ENCODE measurements at regions not wholly inside any gene's neighbourhood (a gene's known extent, or its start where the extent isn't known, plus 50 kb on each side); places are given as distances from the start of the nearest gene placed in this dataset.

DNA sequence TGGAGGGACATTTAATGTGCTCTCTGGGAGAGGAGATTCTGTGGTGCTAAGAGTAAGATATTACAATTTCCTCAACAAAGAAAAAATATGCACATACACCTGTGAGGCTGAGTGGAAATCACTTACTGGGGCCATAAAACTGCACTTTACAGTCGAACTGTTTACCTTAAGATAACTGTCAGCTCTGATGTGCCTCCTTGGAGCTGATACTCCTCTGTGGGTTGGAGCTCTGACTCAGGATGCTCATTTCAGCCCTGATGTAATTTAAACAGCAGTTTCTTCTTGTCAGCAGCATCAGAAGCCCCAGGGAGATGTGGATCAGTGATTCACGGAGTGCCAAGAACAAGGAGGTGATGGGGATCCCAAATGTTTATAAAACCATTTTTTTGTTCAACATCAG lies 241.9 kb upstream of the SFRP2 start:
- TF ChIP-seq EGR1 (IDR thresholded peaks at IDR 0.05; ENCODE audit: borderline replicate concordance in 1 of 2, low read depth in 2 of 2, low read length in 2 of 2) (no peak), CHD1 (IDR thresholded peaks at IDR 0.05; ENCODE audit: low read depth, low read length) (no peak), EZH2 (IDR thresholded peaks at IDR 0.05; ENCODE audit: borderline replicate concordance, control insufficient read depth, low read depth, low read length) (no peak), TBL1XR1 (IDR thresholded peaks at IDR 0.05; ENCODE audit: low read depth, low read length) (no peak), ZNF622 (IDR thresholded peaks at IDR 0.05) (no peak), SMAD1 (IDR thresholded peaks at IDR 0.05; ENCODE audit: low read depth, partially characterized antibody) (no peak), NR2C2 (IDR thresholded peaks at IDR 0.05; ENCODE audit: borderline replicate concordance, control insufficient read depth, insufficient read length, low read depth) (no peak), YY1 (IDR thresholded peaks at IDR 0.05; ENCODE audit: low read depth, low read length) (no peak), SIN3A (IDR thresholded peaks at IDR 0.05; ENCODE audit: low read depth, low read length) (no peak), CEBPB (IDR thresholded peaks at IDR 0.05; ENCODE audit: borderline replicate concordance in 1 of 2, low read depth in 2 of 2, low read length in 2 of 2) (no peak)
- Histone ChIP-seq H2AFZ (ENCODE audit: control insufficient read depth, low read depth, low read length) (no peak overlapping the region), H3K4me2 (ENCODE audit: control insufficient read depth, insufficient read depth) (no peak overlapping the region), H3K9me3 (replicated peaks; ENCODE audit: control insufficient read depth, insufficient read depth, low read length) (no peaks in the 10 kb centered on the region), H3K27ac (ENCODE audit: control insufficient read depth, insufficient read depth) (no peak overlapping the region), H3K4me1 (ENCODE audit: control insufficient read depth, insufficient read depth, low read length) (no peaks in the 10 kb centered on the region), H3K79me2 (ENCODE audit: control insufficient read depth, insufficient read depth, low read length) (no peaks in the 10 kb centered on the region), H3K36me3 (ENCODE audit: control insufficient read depth in 2 of 2, insufficient read depth in 2 of 2, low read length in 1 of 2) (no peaks in the 10 kb centered on the region), H3K4me3 (no peak overlapping the region), H3K9ac (ENCODE audit: control insufficient read depth, insufficient read depth, low read length) (no peak overlapping the region), H4K20me1 (ENCODE audit: control insufficient read depth, insufficient read depth) (no peaks in the 10 kb centered on the region), H3K27me3 (replicated peaks in 1 of 2; ENCODE audit: control insufficient read depth in 2 of 2, insufficient read depth in 2 of 2, low read length in 1 of 2) (no peaks in the 10 kb centered on the region)
- in situ Hi-C loops (cut with MboI) (no loop called here), intact Hi-C loops (cut with micrococcal nuclease; ENCODE audit: unreplicated experiment) (no loop called here)
- ChIA-PET POLR2A (no interaction called here), RAD21 (ENCODE audit: unreplicated experiment) (no interaction called here), CTCF (interaction anchor here (0.7 kb wide), 1 partner anchor 14 kb away, joined by 3 read pairs; no protein-coding TSS in a partner anchor), SMC1A (ENCODE audit: uncharacterized antibody, unreplicated experiment) (no interaction called here)
- ATAC-seq (no peak), DNase-seq (ENCODE audit: low read depth, low spot score) (no peak), FAIRE-seq (no peak)
- no TSS peak for BruUV-seq (replicated peaks)
- 4% methylated on average over 2 of the region's 2 CpGs for WGBS (ENCODE audit: insufficient coverage, insufficient replicate concordance, low lambda C conversion rate, missing lambda C conversion rate)

DNA sequence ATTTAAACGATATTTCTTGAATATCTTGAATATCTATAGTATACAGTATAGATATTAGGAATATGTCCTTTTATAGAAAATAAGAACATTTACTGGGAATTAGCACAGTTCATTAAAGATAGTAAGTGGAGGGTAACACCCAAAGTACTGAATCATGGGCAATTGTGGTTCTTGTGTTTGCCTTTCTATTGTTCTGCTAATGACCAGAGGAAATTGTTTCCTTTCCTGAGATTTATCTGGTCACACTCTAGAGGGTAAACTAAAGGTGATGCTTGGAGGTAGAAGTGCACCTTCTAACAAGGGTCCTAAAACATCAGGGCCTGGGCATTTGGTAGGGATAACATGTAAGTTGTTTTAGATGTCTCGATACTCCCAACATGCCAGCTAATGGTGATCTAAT lies 241.3 kb upstream of the SFRP2 start:
- POLR2A ChIA-PET = no interaction called here
- H3K27me3 ChIP-seq (replicated peaks in 1 of 2; ENCODE audit: control insufficient read depth in 2 of 2, insufficient read depth in 2 of 2, low read length in 1 of 2) = no peaks in the 10 kb centered on the region
- H3K4me2 ChIP-seq (ENCODE audit: control insufficient read depth, insufficient read depth) = no peak overlapping the region
- H3K9me3 ChIP-seq (replicated peaks; ENCODE audit: control insufficient read depth, insufficient read depth, low read length) = no peaks in the 10 kb centered on the region
- intact Hi-C loops (cut with micrococcal nuclease; ENCODE audit: unreplicated experiment) = no loop called here
- RAD21 ChIA-PET (ENCODE audit: unreplicated experiment) = no interaction called here
- in situ Hi-C loops (cut with MboI) = no loop called here
- 11% methylated on average over 2 of the region's 2 CpGs for WGBS (ENCODE audit: insufficient coverage, insufficient replicate concordance, low lambda C conversion rate, missing lambda C conversion rate)
- ATAC-seq (no peak), DNase-seq (ENCODE audit: low read depth, low spot score) (no peak), FAIRE-seq (no peak)
- H3K27ac ChIP-seq (ENCODE audit: control insufficient read depth, insufficient read depth) = no peak overlapping the region
- SMC1A ChIA-PET (ENCODE audit: uncharacterized antibody, unreplicated experiment) = no interaction called here
- H3K4me1 ChIP-seq (ENCODE audit: control insufficient read depth, insufficient read depth, low read length) = no peaks in the 10 kb centered on the region
- CTCF ChIA-PET = no interaction called here
- no peak overlapping the region for H3K9ac ChIP-seq (ENCODE audit: control insufficient read depth, insufficient read depth, low read length)
- no peaks in the 10 kb centered on the region for H4K20me1 ChIP-seq (ENCODE audit: control insufficient read depth, insufficient read depth)
- no peak overlapping the region for H2AFZ ChIP-seq (ENCODE audit: control insufficient read depth, low read depth, low read length)
- no TSS peak for BruUV-seq (replicated peaks)
- H3K4me3 ChIP-seq = no peak overlapping the region
- H3K36me3 ChIP-seq (ENCODE audit: control insufficient read depth in 2 of 2, insufficient read depth in 2 of 2, low read length in 1 of 2) = no peaks in the 10 kb centered on the region
- no peaks in the 10 kb centered on the region for H3K79me2 ChIP-seq (ENCODE audit: control insufficient read depth, insufficient read depth, low read length)
- TF ChIP-seq SMARCA5 (IDR thresholded peaks at IDR 0.05) (no peak), STAT1 (conservative IDR thresholded peaks at IDR 0.05) (no peak), BHLHE40 (IDR thresholded peaks at IDR 0.05; ENCODE audit: borderline replicate concordance in 1 of 2, low read depth in 2 of 2, low read length in 1 of 2) (no peak), KAT2A (conservative IDR thresholded peaks at IDR 0.05; ENCODE audit: control insufficient read depth, low read depth, low read length) (no peak), RAD51 (IDR thresholded peaks at IDR 0.05) (no peak)
- TF ChIP-seq, protein P1, sequence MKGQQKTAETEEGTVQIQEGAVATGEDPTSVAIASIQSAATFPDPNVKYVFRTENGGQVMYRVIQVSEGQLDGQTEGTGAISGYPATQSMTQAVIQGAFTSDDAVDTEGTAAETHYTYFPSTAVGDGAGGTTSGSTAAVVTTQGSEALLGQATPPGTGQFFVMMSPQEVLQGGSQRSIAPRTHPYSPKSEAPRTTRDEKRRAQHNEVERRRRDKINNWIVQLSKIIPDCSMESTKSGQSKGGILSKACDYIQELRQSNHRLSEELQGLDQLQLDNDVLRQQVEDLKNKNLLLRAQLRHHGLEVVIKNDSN (IDR thresholded peaks at IDR 0.05; ENCODE audit: borderline replicate concordance, extremely low read length, insufficient read depth, low read depth, low read length) = no peak
- TF ChIP-seq, protein P2, sequence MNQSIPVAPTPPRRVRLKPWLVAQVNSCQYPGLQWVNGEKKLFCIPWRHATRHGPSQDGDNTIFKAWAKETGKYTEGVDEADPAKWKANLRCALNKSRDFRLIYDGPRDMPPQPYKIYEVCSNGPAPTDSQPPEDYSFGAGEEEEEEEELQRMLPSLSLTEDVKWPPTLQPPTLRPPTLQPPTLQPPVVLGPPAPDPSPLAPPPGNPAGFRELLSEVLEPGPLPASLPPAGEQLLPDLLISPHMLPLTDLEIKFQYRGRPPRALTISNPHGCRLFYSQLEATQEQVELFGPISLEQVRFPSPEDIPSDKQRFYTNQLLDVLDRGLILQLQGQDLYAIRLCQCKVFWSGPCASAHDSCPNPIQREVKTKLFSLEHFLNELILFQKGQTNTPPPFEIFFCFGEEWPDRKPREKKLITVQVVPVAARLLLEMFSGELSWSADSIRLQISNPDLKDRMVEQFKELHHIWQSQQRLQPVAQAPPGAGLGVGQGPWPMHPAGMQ (IDR thresholded peaks at IDR 0.05; ENCODE audit: borderline replicate concordance) = no peak
